ENCODE measurements at regions not wholly inside any gene's neighbourhood (a gene's known extent, or its start where the extent isn't known, plus 50 kb on each side); places are given as distances from the start of the nearest gene placed in this dataset.

GRCh38 chr7:26087321-26088091 is 64.5 kb upstream of the NFE2L3 start:
- TF ChIP-seq CTCF (IDR thresholded peaks at IDR 0.05) (no peak), POLR2A (IDR thresholded peaks at IDR 0.05) (no peak)
